ENCODE measurements at regions not wholly inside any gene's neighbourhood (a gene's known extent, or its start where the extent isn't known, plus 50 kb on each side); places are given as distances from the start of the nearest gene placed in this dataset.

GRCh38 chrX:130555757-130556156, 154.0 kb downstream of the RBMX2 start:
- TF ChIP-seq CTCF (conservative IDR thresholded peaks at IDR 0.05; ENCODE audit: low read length), result no peak
- TF ChIP-seq EZH2phosphoT487 (IDR thresholded peaks at IDR 0.05; ENCODE audit: borderline replicate concordance), result no peak
